A549 (cell line): ENCODE measurements at regions not wholly inside any gene's neighbourhood (a gene's known extent, or its start where the extent isn't known, plus 50 kb on each side); places are given as distances from the start of the nearest gene placed in this dataset.

Experiments
- CTCF ChIP-seq: fragments of >200 bp; sonication (Bioruptor Twin); formaldehyde crosslinking; IDR thresholded peaks from 3 replicates; pipeline ENCODE4 v1.5.1; 2016
- JUN ChIP-seq, 2 experiments: fragments of >200 bp; sonication (Bioruptor Twin); formaldehyde crosslinking; IDR thresholded peaks; 2 replicates in 1 of 2; 3 replicates in 1 of 2; pipeline ENCODE4 v1.6.1; 2016 to 2017
- MAX ChIP-seq: IDR thresholded peaks from 2 replicates; pipeline ENCODE4 v1.6.1; 2012
- PHF8 ChIP-seq: fragments of 200-600 bp; sonication (generic); IDR thresholded peaks from 2 replicates; pipeline ENCODE4 v1.6.1; 2016; ENCODE audit warnings: low read depth, mild to moderate bottlenecking, antibody characterized with exemption, moderate library complexity, borderline replicate concordance

- TF ChIP-seq MAX (no peak), CTCF (no peak), PHF8 (no peak), JUN (IDR thresholded peaks at IDR 0.05) (no peak)
Measured at GRCh38 chr2:16775899-16776231, 110.2 kb upstream of the CYRIA start.
